WTC11 (cell line): ENCODE measurements at regions not wholly inside any gene's neighbourhood (a gene's known extent, or its start where the extent isn't known, plus 50 kb on each side); places are given as distances from the start of the nearest gene placed in this dataset.
A peak's percentile ranks its signal among the peaks of the same experiment; 100 is the strongest.

Experiments
- ATAC-seq: fragments of 200-7000 bp; cut with Tn5 transposase; 2 replicates; pipeline ENCODE4 v1.10.0; 2021; ENCODE audit warnings: mild to moderate bottlenecking, moderate library complexity
- CTCF ChIA-PET: fragments of 300-600 bp; sonication (Branson Sonifier 250); formaldehyde crosslinking; loops from one replicate; lab custom pipeline; 2021; ENCODE audit warnings: antibody characterized with exemption; lab: Charles Lee
- POLR2A ChIA-PET: fragments of 350-600 bp; sonication (Branson Sonifier 250); formaldehyde crosslinking; loops from one replicate; lab custom pipeline; 2021; ENCODE audit warnings: antibody characterized with exemption; lab: Charles Lee
- DNase-seq: peaks from one replicate; pipeline ENCODE4 v3.0.0; 2021; ENCODE audit warnings: low spot score
- H3K27ac Mint-ChIP-seq: 2 replicates; pipeline ENCODE4 v1.8.0; 2021; ENCODE audit warnings: mixed read lengths
- H3K27me3 Mint-ChIP-seq: 2 replicates; pipeline ENCODE4 v1.8.0; 2021; ENCODE audit warnings: low read depth, mild to moderate bottlenecking, moderate library complexity, mixed read lengths
- H3K36me3 Mint-ChIP-seq: 2 replicates; pipeline ENCODE4 v1.8.0; 2021; ENCODE audit warnings: mixed read lengths
- H3K4me1 Mint-ChIP-seq: 2 replicates; pipeline ENCODE4 v1.8.0; 2022; ENCODE audit warnings: mixed read lengths
- H3K4me3 Mint-ChIP-seq: 2 replicates; pipeline ENCODE4 v1.8.0; 2021; ENCODE audit warnings: mild to moderate bottlenecking, moderate library complexity, mixed read lengths
- H3K9me3 Mint-ChIP-seq: 2 replicates; pipeline ENCODE4 v1.8.0; 2021; ENCODE audit warnings: mixed read lengths
- CBFB ChIP-seq: sonication (generic); formaldehyde crosslinking; IDR thresholded peaks from 2 replicates; pipeline ENCODE4 v1.8.1; 2022; ENCODE audit warnings: mild to moderate bottlenecking, low read depth, missing genetic modification reagents
- EMX1 ChIP-seq: fragments of 250-450 bp; sonication (Bioruptor Pico); IDR thresholded peaks from 2 replicates; pipeline ENCODE4 v1.8.0; 2021; ENCODE audit warnings: mild to moderate bottlenecking
- ESRRA ChIP-seq: sonication (generic); formaldehyde crosslinking; IDR thresholded peaks from 2 replicates; pipeline ENCODE4 v1.8.1; 2022; ENCODE audit warnings: mild to moderate bottlenecking, missing genetic modification reagents, borderline replicate concordance
- FOXK1 ChIP-seq: sonication (generic); formaldehyde crosslinking; IDR thresholded peaks from 2 replicates; pipeline ENCODE4 v1.8.0; 2022; ENCODE audit warnings: mild to moderate bottlenecking, moderate library complexity, missing genetic modification reagents
- HMGA2 ChIP-seq: fragments of 250-450 bp; sonication (Bioruptor Pico); IDR thresholded peaks from 2 replicates; pipeline ENCODE4 v1.4.0; 2021; ENCODE audit warnings: mild to moderate bottlenecking, moderate library complexity
- IRF2 ChIP-seq: sonication (generic); formaldehyde crosslinking; IDR thresholded peaks from 2 replicates; pipeline ENCODE4 v1.8.0; 2022; ENCODE audit warnings: low read depth, missing genetic modification reagents, borderline replicate concordance
- KAT7 ChIP-seq: sonication (generic); formaldehyde crosslinking; IDR thresholded peaks from 2 replicates; pipeline ENCODE4 v1.8.1; 2023; ENCODE audit warnings: missing genetic modification reagents, mild to moderate bottlenecking, borderline replicate concordance
- NFATC4 ChIP-seq: fragments of 250-450 bp; sonication (Bioruptor Pico); IDR thresholded peaks from 2 replicates; pipeline ENCODE4 v1.9.0; 2021; ENCODE audit warnings: mild to moderate bottlenecking
- NFE2L1 ChIP-seq: sonication (generic); formaldehyde crosslinking; IDR thresholded peaks from 2 replicates; pipeline ENCODE4 v1.8.1; 2023; ENCODE audit warnings: missing genetic modification reagents
- RORB ChIP-seq: fragments of 250-450 bp; sonication (Bioruptor Pico); IDR thresholded peaks from 2 replicates; pipeline ENCODE4 v1.9.0; 2021; ENCODE audit warnings: mild to moderate bottlenecking
- SMAD3 ChIP-seq: sonication (generic); formaldehyde crosslinking; IDR thresholded peaks from 2 replicates; pipeline ENCODE4 v1.8.0; 2022; ENCODE audit warnings: missing genetic modification reagents, mild to moderate bottlenecking, borderline replicate concordance
- TEAD1 ChIP-seq: sonication (generic); formaldehyde crosslinking; IDR thresholded peaks from 2 replicates; pipeline ENCODE4 v1.8.0; 2022; ENCODE audit warnings: mild to moderate bottlenecking, missing genetic modification reagents
- ZBTB21 ChIP-seq: sonication (generic); formaldehyde crosslinking; IDR thresholded peaks from 2 replicates; pipeline ENCODE4 v1.8.1; 2023; ENCODE audit warnings: mild to moderate bottlenecking, missing genetic modification reagents, borderline replicate concordance
- TF ChIP-seq, protein P1 (sequence below): sonication (generic); formaldehyde crosslinking; IDR thresholded peaks from 2 replicates; pipeline ENCODE4 v1.8.0; 2022; ENCODE audit warnings: mild to moderate bottlenecking, missing genetic modification reagents
- TF ChIP-seq, protein P2 (sequence below): fragments of 250-450 bp; sonication (Bioruptor Pico); IDR thresholded peaks from 2 replicates; pipeline ENCODE4 v1.9.0; 2021; ENCODE audit warnings: mild to moderate bottlenecking, borderline replicate concordance
- TF ChIP-seq, protein P3 (sequence below): sonication (generic); formaldehyde crosslinking; IDR thresholded peaks from 2 replicates; pipeline ENCODE4 v1.8.1; 2022; ENCODE audit warnings: mild to moderate bottlenecking, moderate library complexity, missing genetic modification reagents
- TF ChIP-seq, protein P4 (sequence below): sonication (generic); formaldehyde crosslinking; IDR thresholded peaks from 2 replicates; pipeline ENCODE4 v1.8.1; 2022; ENCODE audit warnings: low read depth, mild to moderate bottlenecking, moderate library complexity, missing genetic modification reagents, borderline replicate concordance
- TF ChIP-seq, protein P5 (sequence below): sonication (generic); formaldehyde crosslinking; conservative IDR thresholded peaks from 2 replicates; pipeline ENCODE4 v1.8.1; 2023; ENCODE audit warnings: mild to moderate bottlenecking, low read depth, missing genetic modification reagents, moderate library complexity
- TF ChIP-seq, protein P6 (sequence below): sonication (generic); formaldehyde crosslinking; IDR thresholded peaks from 2 replicates; pipeline ENCODE4 v1.8.0; 2022; ENCODE audit warnings: missing genetic modification reagents

DNA sequence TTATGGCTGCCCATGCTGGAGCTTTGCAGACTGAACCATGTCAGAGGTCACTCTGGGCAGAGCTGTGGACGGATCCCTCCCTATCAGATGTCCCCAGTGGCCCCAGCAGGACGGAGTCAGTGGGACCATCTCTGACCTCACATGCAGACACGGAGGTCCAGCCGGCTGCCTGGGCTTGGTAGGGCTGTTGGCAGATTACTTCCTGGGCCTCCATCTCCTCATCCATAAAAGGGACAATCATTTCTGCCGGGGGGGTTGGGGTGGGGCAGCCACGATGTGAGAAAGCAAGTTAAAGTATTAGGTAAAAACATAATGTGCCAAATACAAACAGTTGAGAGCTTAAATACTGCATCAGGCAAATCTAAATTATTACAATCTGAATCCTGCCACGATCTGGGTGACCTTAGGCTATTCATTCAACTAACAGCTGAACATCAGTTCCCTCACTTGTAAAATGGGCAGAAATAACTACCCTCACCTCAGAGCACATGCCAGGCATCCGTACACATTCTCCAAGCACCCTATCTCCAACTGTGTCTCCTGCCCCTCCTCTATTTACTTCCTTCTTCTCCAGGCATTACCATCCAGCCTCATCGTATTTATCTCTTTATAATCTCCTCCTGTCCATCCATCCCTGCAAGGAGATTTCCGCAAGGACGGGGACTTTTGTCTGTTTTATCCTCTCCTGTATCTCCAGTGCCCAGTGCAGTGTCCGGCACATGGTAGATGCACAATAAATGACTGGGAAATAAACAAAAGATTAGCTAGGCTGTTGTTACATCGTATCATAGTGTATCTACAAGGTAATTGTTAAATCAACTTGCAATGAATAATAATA, 192.3 kb upstream of the FOXF1 start:
- POLR2A ChIA-PET = no interaction called here
- Mint-ChIP-seq H3K27me3 (peaks cover 2% of the 10 kb centered on the region), H3K4me1 (peaks cover 9% of the 10 kb centered on the region; the same call in 1 of the 2 replicates), H3K9me3 (no peaks in the 10 kb centered on the region), H3K36me3 (no peaks in the 10 kb centered on the region), H3K27ac (no peak overlapping the region), H3K4me3 (no peak overlapping the region)
- CTCF ChIA-PET = interaction anchor here (0.7 to 2.1 kb wide), 2 partner anchors 66 to 199 kb away, joined by 3 to 23 read pairs; no protein-coding TSS in a partner anchor
- TF ChIP-seq HMGA2 (CRISPR knock-in tag) = peak; percentile 87; the same call in 1 of the 2 replicates
- TF ChIP-seq, protein P1, sequence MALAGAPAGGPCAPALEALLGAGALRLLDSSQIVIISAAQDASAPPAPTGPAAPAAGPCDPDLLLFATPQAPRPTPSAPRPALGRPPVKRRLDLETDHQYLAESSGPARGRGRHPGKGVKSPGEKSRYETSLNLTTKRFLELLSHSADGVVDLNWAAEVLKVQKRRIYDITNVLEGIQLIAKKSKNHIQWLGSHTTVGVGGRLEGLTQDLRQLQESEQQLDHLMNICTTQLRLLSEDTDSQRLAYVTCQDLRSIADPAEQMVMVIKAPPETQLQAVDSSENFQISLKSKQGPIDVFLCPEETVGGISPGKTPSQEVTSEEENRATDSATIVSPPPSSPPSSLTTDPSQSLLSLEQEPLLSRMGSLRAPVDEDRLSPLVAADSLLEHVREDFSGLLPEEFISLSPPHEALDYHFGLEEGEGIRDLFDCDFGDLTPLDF (CRISPR knock-in tag) = no peak
- ATAC-seq (no peak), DNase-seq (no peak)

DNA sequence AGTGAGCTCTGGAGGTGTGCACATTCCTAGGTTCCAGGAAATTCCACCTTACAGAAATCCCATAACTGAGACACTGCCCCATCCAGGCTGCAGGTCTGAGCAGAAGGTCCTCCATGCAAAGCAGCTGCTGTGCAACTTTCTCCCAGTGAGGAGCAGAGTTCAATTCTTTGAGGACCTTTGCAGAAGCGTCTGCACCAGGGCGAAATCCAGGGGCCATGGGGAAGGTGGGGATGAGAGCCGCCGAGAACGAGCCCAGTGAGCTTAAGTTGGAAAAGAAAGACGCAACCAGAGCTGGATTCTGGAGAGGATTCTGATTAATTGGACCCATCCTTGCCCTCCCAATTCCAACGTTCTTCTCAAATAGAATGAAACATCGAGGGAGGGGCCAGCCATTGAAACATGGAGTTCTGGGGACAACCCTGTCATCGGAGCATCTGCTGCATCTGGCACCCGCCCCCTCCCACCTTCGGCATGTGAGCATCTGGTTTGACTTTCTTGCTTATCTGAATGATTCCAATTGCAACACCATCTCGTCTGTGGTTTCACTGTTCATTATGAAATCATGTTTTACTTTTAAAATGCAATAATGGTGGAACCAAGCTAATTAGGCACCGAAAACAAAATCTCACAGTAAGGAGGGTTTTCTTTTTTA, 190.6 kb upstream of the FOXF1 start:
- no peak for TF ChIP-seq RORB
- TF ChIP-seq, protein P2, sequence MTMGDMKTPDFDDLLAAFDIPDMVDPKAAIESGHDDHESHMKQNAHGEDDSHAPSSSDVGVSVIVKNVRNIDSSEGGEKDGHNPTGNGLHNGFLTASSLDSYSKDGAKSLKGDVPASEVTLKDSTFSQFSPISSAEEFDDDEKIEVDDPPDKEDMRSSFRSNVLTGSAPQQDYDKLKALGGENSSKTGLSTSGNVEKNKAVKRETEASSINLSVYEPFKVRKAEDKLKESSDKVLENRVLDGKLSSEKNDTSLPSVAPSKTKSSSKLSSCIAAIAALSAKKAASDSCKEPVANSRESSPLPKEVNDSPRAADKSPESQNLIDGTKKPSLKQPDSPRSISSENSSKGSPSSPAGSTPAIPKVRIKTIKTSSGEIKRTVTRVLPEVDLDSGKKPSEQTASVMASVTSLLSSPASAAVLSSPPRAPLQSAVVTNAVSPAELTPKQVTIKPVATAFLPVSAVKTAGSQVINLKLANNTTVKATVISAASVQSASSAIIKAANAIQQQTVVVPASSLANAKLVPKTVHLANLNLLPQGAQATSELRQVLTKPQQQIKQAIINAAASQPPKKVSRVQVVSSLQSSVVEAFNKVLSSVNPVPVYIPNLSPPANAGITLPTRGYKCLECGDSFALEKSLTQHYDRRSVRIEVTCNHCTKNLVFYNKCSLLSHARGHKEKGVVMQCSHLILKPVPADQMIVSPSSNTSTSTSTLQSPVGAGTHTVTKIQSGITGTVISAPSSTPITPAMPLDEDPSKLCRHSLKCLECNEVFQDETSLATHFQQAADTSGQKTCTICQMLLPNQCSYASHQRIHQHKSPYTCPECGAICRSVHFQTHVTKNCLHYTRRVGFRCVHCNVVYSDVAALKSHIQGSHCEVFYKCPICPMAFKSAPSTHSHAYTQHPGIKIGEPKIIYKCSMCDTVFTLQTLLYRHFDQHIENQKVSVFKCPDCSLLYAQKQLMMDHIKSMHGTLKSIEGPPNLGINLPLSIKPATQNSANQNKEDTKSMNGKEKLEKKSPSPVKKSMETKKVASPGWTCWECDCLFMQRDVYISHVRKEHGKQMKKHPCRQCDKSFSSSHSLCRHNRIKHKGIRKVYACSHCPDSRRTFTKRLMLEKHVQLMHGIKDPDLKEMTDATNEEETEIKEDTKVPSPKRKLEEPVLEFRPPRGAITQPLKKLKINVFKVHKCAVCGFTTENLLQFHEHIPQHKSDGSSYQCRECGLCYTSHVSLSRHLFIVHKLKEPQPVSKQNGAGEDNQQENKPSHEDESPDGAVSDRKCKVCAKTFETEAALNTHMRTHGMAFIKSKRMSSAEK (CRISPR knock-in tag) = no peak
- TF ChIP-seq NFATC4 = no peak
- no peak for TF ChIP-seq FOXK1
- TF ChIP-seq CBFB = no peak
- TF ChIP-seq EMX1 (CRISPR knock-in tag) = no peak
- no peak for TF ChIP-seq ZBTB21 (CRISPR knock-in tag)
- TF ChIP-seq NFE2L1 (CRISPR knock-in tag) = no peak
- TF ChIP-seq, protein P3, sequence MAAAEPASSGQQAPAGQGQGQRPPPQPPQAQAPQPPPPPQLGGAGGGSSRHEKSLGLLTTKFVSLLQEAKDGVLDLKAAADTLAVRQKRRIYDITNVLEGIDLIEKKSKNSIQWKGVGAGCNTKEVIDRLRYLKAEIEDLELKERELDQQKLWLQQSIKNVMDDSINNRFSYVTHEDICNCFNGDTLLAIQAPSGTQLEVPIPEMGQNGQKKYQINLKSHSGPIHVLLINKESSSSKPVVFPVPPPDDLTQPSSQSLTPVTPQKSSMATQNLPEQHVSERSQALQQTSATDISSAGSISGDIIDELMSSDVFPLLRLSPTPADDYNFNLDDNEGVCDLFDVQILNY = no peak
- TF ChIP-seq IRF2 (CRISPR knock-in tag) = no peak
- no peak for TF ChIP-seq SMAD3
- TF ChIP-seq, protein P4, sequence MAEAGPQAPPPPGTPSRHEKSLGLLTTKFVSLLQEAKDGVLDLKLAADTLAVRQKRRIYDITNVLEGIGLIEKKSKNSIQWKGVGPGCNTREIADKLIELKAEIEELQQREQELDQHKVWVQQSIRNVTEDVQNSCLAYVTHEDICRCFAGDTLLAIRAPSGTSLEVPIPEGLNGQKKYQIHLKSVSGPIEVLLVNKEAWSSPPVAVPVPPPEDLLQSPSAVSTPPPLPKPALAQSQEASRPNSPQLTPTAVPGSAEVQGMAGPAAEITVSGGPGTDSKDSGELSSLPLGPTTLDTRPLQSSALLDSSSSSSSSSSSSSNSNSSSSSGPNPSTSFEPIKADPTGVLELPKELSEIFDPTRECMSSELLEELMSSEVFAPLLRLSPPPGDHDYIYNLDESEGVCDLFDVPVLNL (CRISPR knock-in tag) = no peak
- TF ChIP-seq, protein P5, sequence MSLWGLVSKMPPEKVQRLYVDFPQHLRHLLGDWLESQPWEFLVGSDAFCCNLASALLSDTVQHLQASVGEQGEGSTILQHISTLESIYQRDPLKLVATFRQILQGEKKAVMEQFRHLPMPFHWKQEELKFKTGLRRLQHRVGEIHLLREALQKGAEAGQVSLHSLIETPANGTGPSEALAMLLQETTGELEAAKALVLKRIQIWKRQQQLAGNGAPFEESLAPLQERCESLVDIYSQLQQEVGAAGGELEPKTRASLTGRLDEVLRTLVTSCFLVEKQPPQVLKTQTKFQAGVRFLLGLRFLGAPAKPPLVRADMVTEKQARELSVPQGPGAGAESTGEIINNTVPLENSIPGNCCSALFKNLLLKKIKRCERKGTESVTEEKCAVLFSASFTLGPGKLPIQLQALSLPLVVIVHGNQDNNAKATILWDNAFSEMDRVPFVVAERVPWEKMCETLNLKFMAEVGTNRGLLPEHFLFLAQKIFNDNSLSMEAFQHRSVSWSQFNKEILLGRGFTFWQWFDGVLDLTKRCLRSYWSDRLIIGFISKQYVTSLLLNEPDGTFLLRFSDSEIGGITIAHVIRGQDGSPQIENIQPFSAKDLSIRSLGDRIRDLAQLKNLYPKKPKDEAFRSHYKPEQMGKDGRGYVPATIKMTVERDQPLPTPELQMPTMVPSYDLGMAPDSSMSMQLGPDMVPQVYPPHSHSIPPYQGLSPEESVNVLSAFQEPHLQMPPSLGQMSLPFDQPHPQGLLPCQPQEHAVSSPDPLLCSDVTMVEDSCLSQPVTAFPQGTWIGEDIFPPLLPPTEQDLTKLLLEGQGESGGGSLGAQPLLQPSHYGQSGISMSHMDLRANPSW (CRISPR knock-in tag) = no peak
- TF ChIP-seq KAT7 (CRISPR knock-in tag) = no peak
- TF ChIP-seq TEAD1 (CRISPR knock-in tag) = no peak
- TF ChIP-seq ESRRA (CRISPR knock-in tag) = no peak
- TF ChIP-seq, protein P6, sequence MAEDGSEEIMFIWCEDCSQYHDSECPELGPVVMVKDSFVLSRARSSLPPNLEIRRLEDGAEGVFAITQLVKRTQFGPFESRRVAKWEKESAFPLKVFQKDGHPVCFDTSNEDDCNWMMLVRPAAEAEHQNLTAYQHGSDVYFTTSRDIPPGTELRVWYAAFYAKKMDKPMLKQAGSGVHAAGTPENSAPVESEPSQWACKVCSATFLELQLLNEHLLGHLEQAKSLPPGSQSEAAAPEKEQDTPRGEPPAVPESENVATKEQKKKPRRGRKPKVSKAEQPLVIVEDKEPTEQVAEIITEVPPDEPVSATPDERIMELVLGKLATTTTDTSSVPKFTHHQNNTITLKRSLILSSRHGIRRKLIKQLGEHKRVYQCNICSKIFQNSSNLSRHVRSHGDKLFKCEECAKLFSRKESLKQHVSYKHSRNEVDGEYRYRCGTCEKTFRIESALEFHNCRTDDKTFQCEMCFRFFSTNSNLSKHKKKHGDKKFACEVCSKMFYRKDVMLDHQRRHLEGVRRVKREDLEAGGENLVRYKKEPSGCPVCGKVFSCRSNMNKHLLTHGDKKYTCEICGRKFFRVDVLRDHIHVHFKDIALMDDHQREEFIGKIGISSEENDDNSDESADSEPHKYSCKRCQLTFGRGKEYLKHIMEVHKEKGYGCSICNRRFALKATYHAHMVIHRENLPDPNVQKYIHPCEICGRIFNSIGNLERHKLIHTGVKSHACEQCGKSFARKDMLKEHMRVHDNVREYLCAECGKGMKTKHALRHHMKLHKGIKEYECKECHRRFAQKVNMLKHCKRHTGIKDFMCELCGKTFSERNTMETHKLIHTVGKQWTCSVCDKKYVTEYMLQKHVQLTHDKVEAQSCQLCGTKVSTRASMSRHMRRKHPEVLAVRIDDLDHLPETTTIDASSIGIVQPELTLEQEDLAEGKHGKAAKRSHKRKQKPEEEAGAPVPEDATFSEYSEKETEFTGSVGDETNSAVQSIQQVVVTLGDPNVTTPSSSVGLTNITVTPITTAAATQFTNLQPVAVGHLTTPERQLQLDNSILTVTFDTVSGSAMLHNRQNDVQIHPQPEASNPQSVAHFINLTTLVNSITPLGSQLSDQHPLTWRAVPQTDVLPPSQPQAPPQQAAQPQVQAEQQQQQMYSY (CRISPR knock-in tag) = no peak
- Mint-ChIP-seq H3K36me3 (no peaks in the 10 kb centered on the region), H3K4me1 (peaks cover 5% of the 10 kb centered on the region; the same call in 1 of the 2 replicates), H3K27me3 (peaks cover 2% of the 10 kb centered on the region), H3K27ac (no peak overlapping the region), H3K4me3 (no peak overlapping the region), H3K9me3 (no peaks in the 10 kb centered on the region)
- ATAC-seq (no peak; the same call in 1 of the 2 replicates), DNase-seq (no peak)
- CTCF ChIA-PET = interaction anchor here (1.3 to 1.6 kb wide), 2 partner anchors 21 to 67 kb away, joined by 6 to 7 read pairs; no protein-coding TSS in a partner anchor
- POLR2A ChIA-PET = no interaction called here
